ENCODE measurements at regions not wholly inside any gene's neighbourhood (a gene's known extent, or its start where the extent isn't known, plus 50 kb on each side); places are given as distances from the start of the nearest gene placed in this dataset.
"Not testable (repeated sequence)": the region's sequence is repeated elsewhere in the genome, so short reads cannot be mapped to it uniquely, and the experiment has no call there.

DNA sequence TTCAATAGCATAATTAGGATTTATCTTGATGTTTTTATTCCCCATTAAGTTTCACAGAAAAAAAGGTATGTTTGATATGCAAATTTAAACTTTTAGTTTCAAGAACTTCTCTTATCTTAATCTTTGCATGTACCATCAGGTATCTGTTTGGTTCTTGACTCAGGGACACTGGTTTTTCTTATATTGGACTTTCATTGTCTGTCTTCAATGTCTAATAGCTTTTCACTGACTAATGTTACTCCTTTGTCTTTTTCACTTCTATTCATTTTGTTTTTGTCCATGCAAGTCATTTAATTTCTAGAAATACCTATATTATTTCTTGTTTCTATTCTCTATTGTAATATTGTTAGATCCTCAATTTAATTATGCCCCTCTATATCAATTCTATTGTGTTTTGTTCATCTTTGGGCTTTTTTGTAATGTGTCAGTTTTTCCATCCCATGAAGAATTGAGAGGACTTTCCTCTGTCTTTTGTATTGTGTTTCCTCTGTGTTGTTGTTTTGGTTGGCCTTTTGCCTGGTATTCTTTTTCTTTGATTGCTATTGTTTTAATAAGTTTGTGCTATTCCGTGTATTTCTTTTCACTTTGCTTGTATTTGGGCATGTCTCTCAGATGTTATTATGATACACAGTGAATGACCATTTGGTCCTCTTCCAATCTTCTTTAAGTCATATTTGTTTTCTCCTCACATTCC, 58.3 kb upstream of the ANKRD10 start:
- TF ChIP-seq CTCF (IDR thresholded peaks at IDR 0.05; ENCODE audit: control extremely low read depth, extremely low read depth, low read depth, missing control alignments) = no peak
- CTCF ChIA-PET = no interaction called here
- DNase-seq (ENCODE audit: extremely low spot score) = no peak
- POLR2A ChIA-PET = no interaction called here

- TF ChIP-seq CTCF (IDR thresholded peaks at IDR 0.05; ENCODE audit: control extremely low read depth, extremely low read depth, low read depth, missing control alignments) = no peak
- ChIA-PET POLR2A (no interaction called here), CTCF (no interaction called here)
- no peak for DNase-seq (ENCODE audit: extremely low spot score)
Observed at GRCh38 chr13:110971486-110971885, 56.6 kb upstream of the ANKRD10 start.

GRCh38 chr13:110967156-110967855, 52.4 kb upstream of the ANKRD10 start:
- POLR2A ChIA-PET; CTCF ChIA-PET; DNase-seq (ENCODE audit: extremely low spot score): not testable (repeated sequence)

- CTCF ChIA-PET = no interaction called here
- POLR2A ChIA-PET = no interaction called here
- TF ChIP-seq CTCF (IDR thresholded peaks at IDR 0.05; ENCODE audit: control extremely low read depth, extremely low read depth, low read depth, missing control alignments) = no peak
- DNase-seq (ENCODE audit: extremely low spot score) = no peak
Observed at GRCh38 chr13:110965755-110966134, 50.9 kb upstream of the ANKRD10 start.

- ChIA-PET CTCF (no interaction called here), POLR2A (no interaction called here)
- TF ChIP-seq CTCF (IDR thresholded peaks at IDR 0.05; ENCODE audit: control extremely low read depth, extremely low read depth, low read depth, missing control alignments) = no peak
- no peak for DNase-seq (ENCODE audit: extremely low spot score)
Observed at GRCh38 chr13:110965038-110965754, 50.3 kb upstream of the ANKRD10 start.

All from GM10248 (cell line).